UCSD-AML1 (cell line): ENCODE measurements at regions not wholly inside any gene's neighbourhood (a gene's known extent, or its start where the extent isn't known, plus 50 kb on each side); places are given as distances from the start of the nearest gene placed in this dataset.

Experiments used
- DNase-seq: peaks from one replicate; lab custom pipeline; 2025; ENCODE audit not compliant: unreplicated experiment; lab: John Stamatoyannopoulos, UW

DNA sequence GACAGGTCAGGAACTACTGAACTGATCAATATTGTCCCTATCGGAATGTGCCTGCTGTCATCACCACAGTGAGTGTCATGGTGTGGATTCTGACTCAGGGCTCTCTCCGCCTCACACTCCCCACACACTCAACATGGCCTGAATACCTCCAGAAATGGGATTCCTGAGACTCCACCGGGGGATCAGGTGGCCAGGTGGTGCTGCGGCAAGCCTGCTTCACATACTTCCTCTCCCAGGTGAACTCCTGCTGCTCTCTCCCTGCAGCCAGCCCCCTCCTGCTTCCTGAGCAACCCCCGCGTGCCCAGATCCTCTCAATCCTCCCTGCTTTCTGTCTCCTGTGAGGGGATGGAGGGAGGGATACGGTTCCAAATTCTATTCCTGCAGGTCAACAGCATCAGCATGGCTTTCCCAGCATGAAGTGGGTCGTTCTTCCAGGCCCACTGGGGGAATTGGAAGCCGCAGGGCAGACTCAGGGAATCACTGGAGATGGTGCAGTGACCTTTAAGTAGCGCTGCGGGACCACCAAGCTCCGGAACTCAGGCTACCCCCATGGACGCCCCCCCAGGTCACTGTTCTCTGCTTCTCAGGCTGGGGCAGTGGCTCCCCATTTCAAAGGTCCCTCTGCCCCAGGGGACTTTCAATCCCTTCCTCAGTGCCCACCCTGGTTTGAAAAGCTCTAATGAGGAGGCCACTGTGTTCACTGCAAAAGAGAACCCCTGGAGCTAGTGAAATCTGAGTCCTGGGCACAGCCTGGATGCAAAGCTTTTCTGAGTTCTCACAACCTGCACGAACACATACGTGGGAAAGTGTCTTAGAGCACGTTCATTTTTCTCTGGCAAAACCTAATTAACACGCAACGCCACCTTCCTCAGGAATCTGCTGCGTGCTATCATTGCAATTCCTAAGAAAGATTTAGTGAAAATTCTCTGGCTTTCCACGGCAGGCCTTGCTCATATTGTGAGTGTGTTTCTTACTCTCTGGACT, 168.4 kb downstream of the ZFP36L2 start:
- no peak for DNase-seq

- no peak for DNase-seq
Measured at GRCh38 chr2:43057026-43057741, 169.2 kb downstream of the ZFP36L2 start.

GRCh38 chr2:43055985-43056384, 170.4 kb downstream of the ZFP36L2 start:
- no peak for DNase-seq

GRCh38 chr2:43055086-43055912, 171.1 kb downstream of the ZFP36L2 start:
- DNase-seq, result no peak

DNA sequence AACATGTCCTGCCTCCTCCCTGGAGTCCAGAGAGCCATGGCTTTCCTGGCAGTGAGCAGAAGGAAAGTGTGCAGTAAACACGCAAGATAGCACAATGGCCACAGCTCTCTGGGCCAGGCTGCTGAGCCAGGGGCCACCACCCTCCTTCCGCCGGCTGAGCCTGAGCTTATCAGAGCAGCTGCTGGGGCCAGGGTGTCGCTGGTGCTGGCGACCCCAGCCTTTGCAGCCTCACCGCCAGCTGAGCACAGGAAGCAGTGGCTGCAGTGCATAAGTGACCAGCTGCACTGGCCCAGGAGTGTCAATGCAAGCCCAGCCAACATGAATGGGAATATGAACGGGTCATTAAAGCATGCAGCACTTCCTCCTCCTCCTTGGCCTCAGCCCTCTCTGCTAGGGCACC, 172.0 kb downstream of the ZFP36L2 start:
- DNase-seq, result no peak

- DNase-seq, result no peak
Measured at GRCh38 chr2:43052944-43053306, 173.5 kb downstream of the ZFP36L2 start.

DNA sequence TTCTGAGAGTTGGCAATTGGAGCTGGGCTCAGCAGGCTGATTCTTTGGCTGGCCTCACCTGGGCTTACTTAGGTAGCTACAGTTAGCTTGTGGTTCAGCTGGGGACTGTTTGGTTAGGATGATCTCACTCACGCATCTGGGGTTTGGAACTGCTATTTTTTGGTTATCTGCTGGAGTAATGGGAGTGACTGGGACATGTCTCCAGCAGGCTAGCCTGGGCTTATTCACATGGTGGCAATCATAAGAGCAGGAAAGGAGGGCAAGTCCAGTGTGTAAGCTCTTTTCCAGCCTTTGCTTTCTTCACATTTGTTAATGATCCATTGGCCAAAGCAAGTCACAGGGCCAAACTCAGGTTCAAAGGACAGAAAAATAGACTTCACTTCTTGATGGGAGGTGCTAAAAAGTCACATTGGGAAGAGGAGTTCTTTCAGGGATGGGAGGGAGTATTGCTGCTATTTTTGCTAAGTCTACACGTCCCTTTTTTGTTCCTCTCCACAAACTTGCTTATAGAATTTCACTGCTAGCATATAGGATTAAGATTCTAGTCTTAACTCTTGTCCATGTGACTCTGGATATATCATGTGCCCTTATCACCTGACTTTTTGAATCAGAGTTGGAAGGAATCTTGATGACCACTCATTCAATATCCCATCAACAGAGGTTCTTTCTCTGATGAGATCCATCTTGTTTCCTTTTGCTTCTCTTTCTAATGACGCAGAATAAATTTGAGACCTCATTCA, 174.0 kb downstream of the ZFP36L2 start:
- DNase-seq, result no peak

DNA sequence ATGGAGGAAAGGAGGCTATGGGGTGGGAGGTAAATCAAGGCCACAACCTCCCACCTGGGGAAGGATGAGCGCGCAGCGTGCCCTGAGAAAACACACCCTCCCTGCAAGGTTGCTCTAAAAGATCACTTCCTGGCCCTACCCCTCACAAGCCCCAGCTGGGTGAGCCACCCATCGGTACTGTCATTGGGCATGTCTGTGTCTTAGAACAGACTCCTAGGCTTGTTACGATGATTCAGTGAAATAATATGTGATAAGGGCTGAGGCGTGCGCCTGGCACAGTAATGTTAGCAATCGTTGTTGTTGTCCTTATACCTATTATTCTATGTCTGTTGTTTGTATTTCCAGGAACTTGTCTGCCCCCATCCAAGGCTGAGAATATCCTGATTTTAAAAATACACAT, 175.1 kb downstream of the ZFP36L2 start:
- DNase-seq, result no peak

- no peak for DNase-seq
Measured at GRCh38 chr2:43050866-43051265, 175.5 kb downstream of the ZFP36L2 start.

GRCh38 chr2:43049836-43050801, 176.3 kb downstream of the ZFP36L2 start:
- no peak for DNase-seq

DNA sequence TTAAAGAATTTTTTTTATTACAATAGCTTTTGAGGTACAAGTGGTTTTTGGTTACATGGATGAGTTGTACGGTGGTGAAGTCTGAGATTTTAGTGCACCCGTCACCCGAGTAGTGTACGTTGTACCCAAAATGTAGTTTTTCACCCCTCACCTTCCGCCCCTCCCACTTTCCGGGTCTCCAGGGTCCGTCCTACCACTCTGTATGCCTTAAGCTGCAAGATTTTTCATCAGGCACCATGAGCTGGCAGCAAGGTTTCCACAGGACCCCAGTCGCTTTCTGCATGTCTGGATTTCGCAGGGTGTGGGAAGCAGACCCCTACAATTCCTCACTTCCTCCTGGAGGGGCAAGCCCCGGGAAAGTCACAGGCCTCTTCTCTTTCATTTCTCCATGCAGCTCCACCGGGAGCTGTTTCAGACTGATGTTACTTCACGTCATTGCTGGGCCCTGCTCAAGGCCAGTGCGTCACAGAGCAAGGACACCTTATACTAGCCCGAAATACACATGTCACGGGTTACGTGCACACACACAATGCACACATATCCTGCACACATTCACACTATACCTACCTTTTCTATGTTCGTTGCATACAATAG, 179.1 kb downstream of the ZFP36L2 start:
- no peak for DNase-seq

- DNase-seq, result no peak
Measured at GRCh38 chr2:43045866-43046265, 180.5 kb downstream of the ZFP36L2 start.

DNA sequence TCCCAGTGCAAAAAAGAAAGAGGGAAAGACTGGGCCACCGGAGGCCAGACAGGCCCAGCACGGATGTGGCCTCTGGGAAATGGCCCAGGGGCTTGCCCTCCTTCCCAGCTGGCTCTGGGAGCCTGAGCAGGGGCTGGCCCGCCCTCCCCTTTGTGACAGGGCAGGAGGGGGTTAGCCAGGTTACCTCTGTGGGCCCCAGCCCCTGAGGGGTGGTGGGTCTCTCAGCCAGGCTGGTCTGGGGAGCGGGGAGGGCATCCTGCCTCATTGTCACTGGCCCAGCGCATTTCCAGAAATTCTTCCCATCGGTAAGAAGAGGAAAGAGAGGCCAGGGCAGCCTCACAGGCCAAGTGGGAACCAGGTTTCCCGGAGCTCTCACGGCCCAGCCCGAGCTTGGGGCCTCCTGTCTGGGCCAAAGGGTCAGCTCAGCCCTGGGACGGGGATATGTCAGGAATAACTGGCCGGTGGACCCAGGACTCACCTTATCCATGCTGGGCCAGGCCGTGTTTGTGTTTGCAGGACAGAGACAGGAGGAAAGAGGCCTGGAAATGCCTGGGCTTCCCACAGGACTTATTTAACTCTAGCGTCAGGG, 182.2 kb downstream of the ZFP36L2 start:
- no peak for DNase-seq

GRCh38 chr2:43043553-43043870, 182.9 kb downstream of the ZFP36L2 start:
- no peak for DNase-seq

DNA sequence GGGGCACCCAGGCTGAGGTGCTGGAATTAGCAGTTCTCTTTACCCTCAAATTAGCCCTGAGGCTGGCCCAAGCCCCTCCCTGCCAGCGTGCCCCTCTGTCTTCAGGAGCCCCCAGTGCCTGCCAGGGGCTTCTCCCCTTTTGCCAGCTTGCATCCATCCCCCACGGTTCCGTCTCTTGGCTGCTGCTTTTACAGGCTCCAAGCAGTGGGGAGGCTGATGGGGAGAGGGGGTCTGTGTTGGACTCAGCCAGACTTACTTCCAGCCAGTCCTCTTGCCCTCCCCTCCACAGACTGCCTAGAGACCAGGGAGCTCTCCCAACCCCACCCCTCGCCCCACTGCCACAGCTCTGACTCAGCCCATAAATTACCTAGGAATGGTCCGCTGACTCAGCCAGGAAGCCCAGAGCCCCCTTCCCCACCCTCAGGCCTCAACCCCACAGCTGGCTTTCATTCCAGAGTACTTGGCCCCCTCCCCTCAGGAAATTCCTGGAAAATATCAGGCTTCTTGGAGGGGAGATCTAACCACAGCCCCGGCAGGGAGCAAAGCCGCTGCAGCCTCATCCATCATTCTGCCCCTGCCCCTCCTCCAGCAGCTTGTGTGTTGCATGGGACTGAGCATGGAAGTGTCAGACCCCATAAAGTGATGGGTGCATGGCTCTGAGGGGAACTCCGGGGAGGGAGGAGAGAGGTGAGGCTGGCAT, 184.6 kb downstream of the ZFP36L2 start:
- DNase-seq, result peak; percentile 73

GRCh38 chr2:43041173-43041591, 185.2 kb downstream of the ZFP36L2 start:
- DNase-seq, result no peak

DNA sequence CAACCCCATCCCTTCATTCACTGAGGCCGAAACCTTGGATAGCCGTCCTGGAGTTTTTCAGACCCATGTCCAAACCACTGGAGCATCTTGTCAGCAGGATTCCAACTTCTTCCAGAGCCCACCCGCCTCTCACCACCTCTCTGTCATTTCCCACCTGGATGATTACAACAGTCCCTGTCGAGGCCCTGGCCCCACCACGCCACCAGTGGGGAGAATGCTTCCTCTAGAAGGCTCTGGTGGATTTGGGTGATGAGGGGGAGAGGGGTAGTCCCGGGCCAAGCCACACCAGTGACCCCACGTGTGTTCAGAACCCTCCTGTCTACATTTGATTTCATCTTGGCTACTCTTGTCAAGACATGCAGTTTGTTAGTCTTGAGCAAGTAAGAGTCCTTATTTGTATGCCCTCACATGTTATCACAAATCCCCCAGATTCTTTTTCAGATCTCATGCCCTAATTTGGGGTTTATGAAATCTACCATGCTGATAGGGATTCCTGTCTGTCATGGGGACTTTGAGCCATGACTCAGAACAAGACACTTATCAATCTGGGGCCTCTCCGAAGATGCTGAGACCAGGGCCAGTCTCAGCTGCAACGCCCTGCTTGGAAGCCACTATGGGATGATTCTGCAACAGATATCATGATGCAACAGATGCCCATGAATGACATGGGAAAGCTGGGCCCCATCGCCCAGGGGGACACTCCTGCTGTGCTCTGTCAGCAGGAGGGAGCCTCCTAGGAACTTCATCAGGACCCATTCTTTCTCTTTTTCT, 186.1 kb downstream of the ZFP36L2 start:
- no peak for DNase-seq
